ENCODE measurements at regions not wholly inside any gene's neighbourhood (a gene's known extent, or its start where the extent isn't known, plus 50 kb on each side); places are given as distances from the start of the nearest gene placed in this dataset.

GRCh38 chr4:106818764-106819163, 217.3 kb downstream of the DKK2 start:
- no peak for TF ChIP-seq CTCF (IDR thresholded peaks at IDR 0.05)
- TF ChIP-seq POLR2AphosphoS5 (IDR thresholded peaks at IDR 0.05; ENCODE audit: low read depth, low read length): no peak
- TF ChIP-seq SIN3A (IDR thresholded peaks at IDR 0.05; ENCODE audit: borderline replicate concordance, insufficient read depth, low read depth, low read length): no peak
- no peak for TF ChIP-seq REST (IDR thresholded peaks at IDR 0.05; ENCODE audit: insufficient read depth in 1 of 2, low read depth in 2 of 2, low read length in 1 of 2)
- TF ChIP-seq TCF7L2 (IDR thresholded peaks at IDR 0.05; ENCODE audit: low read depth, low read length): no peak

Measured in Panc1 (cell line).